ENCODE measurements at regions not wholly inside any gene's neighbourhood (a gene's known extent, or its start where the extent isn't known, plus 50 kb on each side); places are given as distances from the start of the nearest gene placed in this dataset.

DNA sequence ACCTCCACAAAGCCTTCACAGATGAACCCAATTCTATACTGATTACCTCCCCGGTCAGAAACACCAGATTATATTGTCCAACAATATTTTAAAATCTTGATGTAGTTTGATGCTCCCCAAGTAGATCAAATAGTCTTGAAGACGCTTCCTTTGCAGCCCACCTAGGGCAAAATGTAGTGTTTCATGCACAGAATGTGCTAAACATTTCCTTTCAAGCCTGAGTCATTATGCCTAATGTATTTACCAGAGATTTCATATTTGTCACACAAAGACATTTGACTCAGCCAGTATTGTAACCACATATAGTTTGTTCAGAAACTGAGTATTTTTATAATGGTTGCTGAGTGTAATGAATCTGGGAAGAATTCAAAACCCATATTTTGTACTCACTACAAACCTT lies 1396.8 kb downstream of the LRRC4C start:
- DNase-seq = no peak
- Histone ChIP-seq H3K9me3 (no peaks in the 10 kb centered on the region), H3K36me3 (no peaks in the 10 kb centered on the region), H3K27me3 (no peaks in the 10 kb centered on the region), H3K4me1 (no peaks in the 10 kb centered on the region), H3K27ac (no peak overlapping the region), H3K4me3 (no peak overlapping the region)
- 82 to 94% methylated on average over 2 of the region's 2 CpGs for WGBS, 2 donors
- ATAC-seq (ENCODE audit: low FRiP score in 2 of 2) = no peak
- TF ChIP-seq POLR2AphosphoS5 (IDR thresholded peaks at IDR 0.05) (no peak), POLR2A (IDR thresholded peaks at IDR 0.05) (no peak), EP300 (IDR thresholded peaks at IDR 0.05) (no peak)
- TF ChIP-seq, protein P1, sequence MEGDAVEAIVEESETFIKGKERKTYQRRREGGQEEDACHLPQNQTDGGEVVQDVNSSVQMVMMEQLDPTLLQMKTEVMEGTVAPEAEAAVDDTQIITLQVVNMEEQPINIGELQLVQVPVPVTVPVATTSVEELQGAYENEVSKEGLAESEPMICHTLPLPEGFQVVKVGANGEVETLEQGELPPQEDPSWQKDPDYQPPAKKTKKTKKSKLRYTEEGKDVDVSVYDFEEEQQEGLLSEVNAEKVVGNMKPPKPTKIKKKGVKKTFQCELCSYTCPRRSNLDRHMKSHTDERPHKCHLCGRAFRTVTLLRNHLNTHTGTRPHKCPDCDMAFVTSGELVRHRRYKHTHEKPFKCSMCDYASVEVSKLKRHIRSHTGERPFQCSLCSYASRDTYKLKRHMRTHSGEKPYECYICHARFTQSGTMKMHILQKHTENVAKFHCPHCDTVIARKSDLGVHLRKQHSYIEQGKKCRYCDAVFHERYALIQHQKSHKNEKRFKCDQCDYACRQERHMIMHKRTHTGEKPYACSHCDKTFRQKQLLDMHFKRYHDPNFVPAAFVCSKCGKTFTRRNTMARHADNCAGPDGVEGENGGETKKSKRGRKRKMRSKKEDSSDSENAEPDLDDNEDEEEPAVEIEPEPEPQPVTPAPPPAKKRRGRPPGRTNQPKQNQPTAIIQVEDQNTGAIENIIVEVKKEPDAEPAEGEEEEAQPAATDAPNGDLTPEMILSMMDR (IDR thresholded peaks at IDR 0.05) = no peak

DNA sequence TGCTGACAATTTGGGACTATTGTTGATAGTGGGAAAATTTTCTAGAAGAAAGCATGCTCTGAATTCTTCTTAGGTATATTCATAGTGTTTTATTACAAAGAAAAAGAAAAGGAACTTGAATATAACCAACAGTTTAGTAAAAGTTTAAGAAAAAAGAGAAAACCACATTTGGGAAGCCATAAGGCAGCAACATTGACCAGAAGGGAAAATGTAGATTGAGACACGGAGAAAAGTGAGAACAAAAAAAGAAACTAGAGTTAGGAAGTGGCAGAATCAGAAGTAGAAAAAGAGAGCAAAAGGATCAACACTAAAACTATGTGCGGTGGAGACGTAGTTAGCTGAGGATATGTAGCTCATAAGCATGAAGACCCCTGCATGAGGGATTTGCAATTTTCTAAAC lies 1398.2 kb downstream of the LRRC4C start:
- no peaks in the 10 kb centered on the region for H3K9me3 ChIP-seq
- H3K4me3 ChIP-seq = no peak overlapping the region
- no peaks in the 10 kb centered on the region for H3K4me1 ChIP-seq
- TF ChIP-seq EP300 (IDR thresholded peaks at IDR 0.05) = no peak
- no peak for TF ChIP-seq POLR2AphosphoS5 (IDR thresholded peaks at IDR 0.05)
- TF ChIP-seq, protein P1 (IDR thresholded peaks at IDR 0.05) = no peak
- no peak for TF ChIP-seq POLR2A (IDR thresholded peaks at IDR 0.05)
- H3K27ac ChIP-seq = no peak overlapping the region
- H3K36me3 ChIP-seq = no peaks in the 10 kb centered on the region
- 78 to 91% methylated on average over 3 of the region's 3 CpGs for WGBS, 2 donors
- no peaks in the 10 kb centered on the region for H3K27me3 ChIP-seq
- ATAC-seq (ENCODE audit: low FRiP score in 2 of 2) (no peak), DNase-seq (no peak)

DNA sequence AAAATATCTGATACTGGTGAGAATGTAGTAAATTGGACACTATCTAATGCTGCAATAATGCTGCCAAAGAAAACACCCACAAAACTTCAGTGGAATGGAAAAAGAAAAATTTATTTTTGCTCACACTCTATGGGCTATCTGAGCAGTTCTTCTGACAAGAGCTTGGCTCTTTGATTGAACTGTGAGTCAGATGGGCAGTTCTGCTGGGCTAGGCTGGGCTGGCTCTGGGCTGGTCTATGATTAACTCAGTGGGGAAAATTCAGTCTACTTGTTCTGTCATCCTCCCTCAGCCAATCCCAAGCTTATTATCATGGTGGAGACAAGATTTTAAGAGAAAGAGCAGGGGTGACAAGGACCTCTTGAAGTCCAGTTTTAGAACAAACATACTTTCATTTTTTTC lies 1404.8 kb downstream of the LRRC4C start:
- no peak for ATAC-seq (ENCODE audit: low FRiP score in 2 of 2)
- Histone ChIP-seq H3K27me3 (no peaks in the 10 kb centered on the region), H3K4me1 (no peaks in the 10 kb centered on the region), H3K36me3 (no peaks in the 10 kb centered on the region), H3K27ac (no peak overlapping the region), H3K9me3 (no peaks in the 10 kb centered on the region), H3K4me3 (no peak overlapping the region)
- no peak for DNase-seq
- TF ChIP-seq POLR2AphosphoS5 (IDR thresholded peaks at IDR 0.05) (no peak), POLR2A (IDR thresholded peaks at IDR 0.05) (no peak), EP300 (IDR thresholded peaks at IDR 0.05) (no peak)
- TF ChIP-seq, protein P1 (IDR thresholded peaks at IDR 0.05) = no peak

DNA sequence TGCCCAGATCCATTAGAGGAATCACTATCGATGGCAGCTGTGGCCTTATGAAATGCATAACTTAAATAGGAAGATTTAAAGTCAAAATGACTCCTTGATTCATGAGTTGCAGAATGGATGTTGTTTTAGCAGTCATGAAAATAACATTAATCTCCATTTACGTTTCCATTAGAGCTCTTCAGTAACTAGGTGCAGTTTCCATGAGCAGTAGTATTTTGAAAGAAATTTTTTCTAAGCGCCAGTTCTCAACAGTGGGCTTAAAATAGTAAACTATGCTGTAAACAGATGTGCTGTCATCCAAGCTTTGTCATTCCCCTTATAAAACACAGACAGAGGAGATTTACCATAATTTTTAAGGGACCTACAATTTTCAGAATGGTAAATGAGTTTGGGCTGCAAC lies 1414.1 kb downstream of the LRRC4C start:
- Histone ChIP-seq H3K4me3 (no peak overlapping the region), H3K9me3 (no peaks in the 10 kb centered on the region), H3K27me3 (no peaks in the 10 kb centered on the region), H3K36me3 (no peaks in the 10 kb centered on the region), H3K4me1 (no peaks in the 10 kb centered on the region), H3K27ac (no peak overlapping the region)
- ATAC-seq (ENCODE audit: low FRiP score in 2 of 2) (no peak), DNase-seq (no peak)
- 81 to 82% methylated on average over 3 of the region's 3 CpGs for WGBS, 2 donors
- TF ChIP-seq POLR2A (IDR thresholded peaks at IDR 0.05) = no peak
- TF ChIP-seq POLR2AphosphoS5 (IDR thresholded peaks at IDR 0.05) = no peak

DNA sequence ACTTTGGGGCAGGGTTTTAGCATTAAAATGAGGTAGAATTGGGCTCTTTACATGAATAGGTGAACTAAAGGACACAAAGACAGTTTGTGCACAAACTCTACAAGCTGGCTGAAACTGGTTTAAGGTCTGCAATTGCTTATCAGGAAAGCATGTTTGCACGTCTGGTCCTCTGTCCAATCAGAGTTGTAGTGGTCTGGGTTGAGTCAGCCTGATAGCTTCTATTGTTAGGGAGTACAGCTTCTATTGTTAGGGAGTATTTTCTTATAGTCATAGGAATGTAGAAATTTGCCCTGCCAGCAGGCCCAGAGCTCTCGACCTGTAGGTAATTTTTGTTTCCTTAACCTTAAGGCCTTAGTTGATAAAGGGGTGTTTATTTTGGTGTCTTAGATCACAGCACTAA lies 1422.4 kb downstream of the LRRC4C start:
- TF ChIP-seq POLR2A (IDR thresholded peaks at IDR 0.05) = no peak
- no peak for TF ChIP-seq POLR2AphosphoS5 (IDR thresholded peaks at IDR 0.05)
- TF ChIP-seq EP300 (IDR thresholded peaks at IDR 0.05) = no peak
- TF ChIP-seq, protein P1 (IDR thresholded peaks at IDR 0.05) = no peak
- ATAC-seq (ENCODE audit: low FRiP score in 2 of 2) (no peak), DNase-seq (no peak)
- H3K4me3 ChIP-seq = no peak overlapping the region
- peaks cover 0 to 3% (median 0%) of the 10 kb centered on the region in 4 donors for H3K9me3 ChIP-seq
- 55 to 65% methylated on average over 2 of the region's 2 CpGs for WGBS, 2 donors
- no peaks in the 10 kb centered on the region for H3K36me3 ChIP-seq
- H3K4me1 ChIP-seq = no peaks in the 10 kb centered on the region
- no peaks in the 10 kb centered on the region for H3K27me3 ChIP-seq
- no peak overlapping the region for H3K27ac ChIP-seq

All from upper lobe of left lung (tissue), 6 donors.